BE2C (cell line): ENCODE measurements at regions not wholly inside any gene's neighbourhood (a gene's known extent, or its start where the extent isn't known, plus 50 kb on each side); places are given as distances from the start of the nearest gene placed in this dataset.

Source experiments
- DNase-seq: peaks from one replicate; pipeline ENCODE4 v3.0.0-alpha.2; 2020
- H3K27me3 ChIP-seq: fragments of 250-450 bp; sonication (Bioruptor Pico); 2 replicates; pipeline ENCODE4 v1.5.1; 2020; ENCODE audit warnings: mild to moderate bottlenecking
- H3K36me3 ChIP-seq: fragments of 250-450 bp; sonication (Bioruptor Pico); 2 replicates; pipeline ENCODE4 v1.5.1; 2020; ENCODE audit warnings: mild to moderate bottlenecking
- H3K4me1 ChIP-seq: fragments of 250-450 bp; sonication (Bioruptor Pico); 2 replicates; pipeline ENCODE4 v1.5.1; 2020
- H3K4me3 ChIP-seq: 2 replicates; pipeline ENCODE4 v1.5.1; 2011; ENCODE audit warnings: low read depth, low read length
- H3K9me3 ChIP-seq: fragments of 250-450 bp; sonication (Bioruptor Pico); 2 replicates; pipeline ENCODE4 v1.5.1; 2020
- TF ChIP-seq, protein P1 (sequence below): IDR thresholded peaks from 2 replicates; pipeline ENCODE4 v1.5.1; 2012; ENCODE audit warnings: mild to moderate bottlenecking, low read depth, low read length

GRCh38 chr5:39650008-39650762 is 225.4 kb upstream of the DAB2 start:
- no peaks in the 10 kb centered on the region for H3K27me3 ChIP-seq
- no peaks in the 10 kb centered on the region for H3K36me3 ChIP-seq
- DNase-seq = no peak
- no peaks in the 10 kb centered on the region; the same call in 1 of the 2 replicates for H3K9me3 ChIP-seq
- no peaks in the 10 kb centered on the region for H3K4me1 ChIP-seq
- TF ChIP-seq, protein P1, sequence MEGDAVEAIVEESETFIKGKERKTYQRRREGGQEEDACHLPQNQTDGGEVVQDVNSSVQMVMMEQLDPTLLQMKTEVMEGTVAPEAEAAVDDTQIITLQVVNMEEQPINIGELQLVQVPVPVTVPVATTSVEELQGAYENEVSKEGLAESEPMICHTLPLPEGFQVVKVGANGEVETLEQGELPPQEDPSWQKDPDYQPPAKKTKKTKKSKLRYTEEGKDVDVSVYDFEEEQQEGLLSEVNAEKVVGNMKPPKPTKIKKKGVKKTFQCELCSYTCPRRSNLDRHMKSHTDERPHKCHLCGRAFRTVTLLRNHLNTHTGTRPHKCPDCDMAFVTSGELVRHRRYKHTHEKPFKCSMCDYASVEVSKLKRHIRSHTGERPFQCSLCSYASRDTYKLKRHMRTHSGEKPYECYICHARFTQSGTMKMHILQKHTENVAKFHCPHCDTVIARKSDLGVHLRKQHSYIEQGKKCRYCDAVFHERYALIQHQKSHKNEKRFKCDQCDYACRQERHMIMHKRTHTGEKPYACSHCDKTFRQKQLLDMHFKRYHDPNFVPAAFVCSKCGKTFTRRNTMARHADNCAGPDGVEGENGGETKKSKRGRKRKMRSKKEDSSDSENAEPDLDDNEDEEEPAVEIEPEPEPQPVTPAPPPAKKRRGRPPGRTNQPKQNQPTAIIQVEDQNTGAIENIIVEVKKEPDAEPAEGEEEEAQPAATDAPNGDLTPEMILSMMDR = no peak
- H3K4me3 ChIP-seq = no peak overlapping the region

DNA sequence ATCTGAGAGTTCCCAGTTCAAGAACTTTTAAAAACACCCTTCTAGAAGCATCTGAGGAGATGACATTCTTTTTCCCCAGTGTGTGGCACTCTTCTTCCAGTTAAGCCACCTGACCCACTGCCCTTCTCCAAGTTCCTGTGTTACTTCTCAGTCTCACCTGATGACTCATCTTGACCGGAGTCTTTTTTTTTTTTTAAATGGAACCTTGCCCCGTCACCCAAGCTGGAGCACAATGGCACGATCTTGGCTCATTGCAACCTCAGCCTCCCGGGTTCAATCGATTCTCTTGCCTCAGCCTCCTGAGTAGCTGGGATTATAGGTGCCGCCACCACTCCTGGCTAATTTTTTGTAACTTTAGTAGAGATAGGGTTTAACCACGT is 224.1 kb upstream of the DAB2 start:
- H3K9me3 ChIP-seq = no peaks in the 10 kb centered on the region; the same call in 1 of the 2 replicates
- no peak overlapping the region for H3K4me3 ChIP-seq
- no peaks in the 10 kb centered on the region for H3K4me1 ChIP-seq
- no peaks in the 10 kb centered on the region for H3K36me3 ChIP-seq
- DNase-seq = no peak
- no peaks in the 10 kb centered on the region for H3K27me3 ChIP-seq
- TF ChIP-seq, protein P1 = no peak

GRCh38 chr5:39648085-39648847 is 223.5 kb upstream of the DAB2 start:
- TF ChIP-seq, protein P1 = no peak
- H3K36me3 ChIP-seq = no peaks in the 10 kb centered on the region
- no peaks in the 10 kb centered on the region for H3K4me1 ChIP-seq
- no peaks in the 10 kb centered on the region for H3K9me3 ChIP-seq
- H3K27me3 ChIP-seq = no peaks in the 10 kb centered on the region
- H3K4me3 ChIP-seq = no peak overlapping the region
- no peak for DNase-seq

- Histone ChIP-seq H3K4me1 (no peaks in the 10 kb centered on the region), H3K4me3 (no peak overlapping the region), H3K9me3 (no peaks in the 10 kb centered on the region), H3K36me3 (no peaks in the 10 kb centered on the region), H3K27me3 (no peaks in the 10 kb centered on the region)
- TF ChIP-seq, protein P1 = no peak
- no peak for DNase-seq
Observed at GRCh38 chr5:39640552-39640951, 215.8 kb upstream of the DAB2 start.

GRCh38 chr5:39639618-39640089 is 214.9 kb upstream of the DAB2 start:
- H3K4me1 ChIP-seq = no peaks in the 10 kb centered on the region
- TF ChIP-seq, protein P1 = no peak

DNA sequence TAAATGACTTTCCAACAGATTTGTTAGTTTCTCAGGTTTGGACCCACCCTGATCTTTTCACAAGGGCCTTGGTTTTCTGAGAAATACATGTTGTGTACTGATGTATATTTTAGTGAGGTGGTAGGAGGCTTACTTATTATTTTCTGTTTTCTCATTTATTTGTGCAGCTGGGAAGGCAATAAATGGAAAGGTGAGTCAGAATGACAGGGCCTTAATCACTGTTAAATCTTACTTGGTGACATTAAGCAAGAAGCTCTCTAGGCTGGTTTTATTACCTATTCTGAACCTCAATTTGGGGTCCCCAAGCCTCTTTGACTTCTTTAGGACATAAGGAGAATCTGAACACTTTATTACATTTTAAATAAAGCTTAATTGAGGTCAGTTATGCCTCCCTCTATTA is 214.0 kb upstream of the DAB2 start:
- Histone ChIP-seq H3K4me1 (no peaks in the 10 kb centered on the region), H3K4me3 (no peak overlapping the region), H3K36me3 (no peaks in the 10 kb centered on the region), H3K27me3 (no peaks in the 10 kb centered on the region), H3K9me3 (no peaks in the 10 kb centered on the region)
- DNase-seq = no peak
- TF ChIP-seq, protein P1 = no peak

More at GRCh38 chr5:39639618-39640089, 214.9 kb upstream of the DAB2 start:
- Histone ChIP-seq H3K27me3 (no peaks in the 10 kb centered on the region), H3K36me3 (no peaks in the 10 kb centered on the region), H3K4me3 (no peak overlapping the region), H3K9me3 (no peaks in the 10 kb centered on the region)
- DNase-seq = no peak
